Liver (tissue), 7 donors: ENCODE measurements at regions not wholly inside any gene's neighbourhood (a gene's known extent, or its start where the extent isn't known, plus 50 kb on each side); places are given as distances from the start of the nearest gene placed in this dataset.

Experiments
- DNase-seq: peaks from one replicate; pipeline ENCODE4 v3.0.0-alpha.2; 2017; ENCODE audit warnings: low spot score
- H3K27ac ChIP-seq, 2 donors: one replicate each; pipeline ENCODE4 v1.7.0; 2013; ENCODE audit warnings: inconsistent platforms in 2 of 2, low read length in 2 of 2, control low read depth in 1 of 2, low read depth in 1 of 2, mild to moderate bottlenecking in 1 of 2
- H3K27me3 ChIP-seq, 4 donors: one replicate each; pipeline versions ENCODE4 v1.6.1 to v1.7.0; 2013; ENCODE audit warnings: low read length in 3 of 4, inconsistent platforms in 1 of 4, mild to moderate bottlenecking in 1 of 4, moderate library complexity in 1 of 4; ENCODE audit not compliant: control insufficient read depth in 4 of 4, insufficient read depth in 4 of 4
- H3K36me3 ChIP-seq, 4 donors: one replicate each; pipeline versions ENCODE4 v1.6.1 to v1.7.0; 2013; ENCODE audit warnings: low read length in 3 of 4, mild to moderate bottlenecking in 3 of 4, low read depth in 1 of 4, moderate library complexity in 1 of 4; ENCODE audit not compliant: control insufficient read depth in 4 of 4, insufficient read depth in 3 of 4
- H3K4me1 ChIP-seq, 4 donors: one replicate each; pipeline versions ENCODE4 v1.6.1 to v1.7.0; 2013; ENCODE audit warnings: low read length in 3 of 4, mild to moderate bottlenecking in 3 of 4, moderate library complexity in 1 of 4; ENCODE audit not compliant: control insufficient read depth in 4 of 4, insufficient read depth in 4 of 4
- H3K4me3 ChIP-seq, 3 donors: one replicate each; pipeline versions ENCODE4 v1.6.1 to v1.7.0; 2013; ENCODE audit warnings: low read length in 3 of 3, control low read depth in 1 of 3, low read depth in 1 of 3, mild to moderate bottlenecking in 1 of 3
- H3K9ac ChIP-seq, 2 donors: one replicate each; pipeline ENCODE4 v1.7.0; 2013; ENCODE audit warnings: low read length in 2 of 2, mild to moderate bottlenecking in 2 of 2, moderate library complexity in 2 of 2, control low read depth in 1 of 2, low read depth in 1 of 2
- H3K9me3 ChIP-seq, 4 donors: one replicate each; pipeline versions ENCODE4 v1.6.1 to v1.7.0; 2013; ENCODE audit warnings: low read length in 3 of 4; ENCODE audit not compliant: control insufficient read depth in 4 of 4
- ATF3 ChIP-seq: IDR thresholded peaks from 2 replicates; pipeline ENCODE4 v1.6.1; 2016; ENCODE audit warnings: antibody characterized with exemption
- EGR1 ChIP-seq, 2 donors: IDR thresholded peaks; 2 replicates each; pipeline ENCODE4 v1.6.1; 2016 to 2018; ENCODE audit warnings: antibody characterized with exemption in 2 of 2, low read depth in 2 of 2
- FOXA1 ChIP-seq: IDR thresholded peaks from 2 replicates; pipeline ENCODE4 v1.6.1; 2016; ENCODE audit warnings: antibody characterized with exemption
- HNF4A ChIP-seq, 2 donors: conservative IDR thresholded peaks; 2 replicates each; pipeline ENCODE4 v1.6.1; 2016; ENCODE audit warnings: antibody characterized with exemption in 2 of 2, mild to moderate bottlenecking in 2 of 2
- HNF4G ChIP-seq: IDR thresholded peaks from 2 replicates; pipeline ENCODE4 v1.6.1; 2016; ENCODE audit warnings: antibody characterized with exemption
- MAX ChIP-seq: IDR thresholded peaks from 2 replicates; pipeline ENCODE4 v1.6.1; 2016; ENCODE audit warnings: antibody characterized with exemption
- NR2F2 ChIP-seq: IDR thresholded peaks from 2 replicates; pipeline ENCODE4 v1.6.1; 2016; ENCODE audit warnings: antibody characterized with exemption
- RXRA ChIP-seq, 2 donors: IDR thresholded peaks; 2 replicates each; pipeline ENCODE4 v1.6.1; 2017 to 2018; ENCODE audit warnings: antibody characterized with exemption in 2 of 2, mild to moderate bottlenecking in 1 of 2
- SP1 ChIP-seq: IDR thresholded peaks from 2 replicates; pipeline ENCODE4 v1.6.1; 2018; ENCODE audit warnings: antibody characterized with exemption, mild to moderate bottlenecking
- YY1 ChIP-seq: IDR thresholded peaks from 2 replicates; pipeline ENCODE4 v1.6.1; 2016; ENCODE audit warnings: antibody characterized with exemption, mild to moderate bottlenecking
- ZBTB33 ChIP-seq: IDR thresholded peaks from 2 replicates; pipeline ENCODE4 v1.6.1; 2016; ENCODE audit warnings: antibody characterized with exemption
- WGBS: extraction: QIAGEN DNeasy Blood & Tissue Kit; methylation state at CpG from one replicate; pipeline ENCODE4 v1.1.7; 2013; 5-methylcytosine and 5-hydroxymethylcytosine counted together
- TF ChIP-seq, protein P1 (sequence below): IDR thresholded peaks from 2 replicates; pipeline ENCODE4 v1.6.1; 2016; ENCODE audit warnings: antibody characterized with exemption, mild to moderate bottlenecking
- donor health status: healthy.
- donor health status: healthy.
- donor health status: healthy.
- donor health status: healthy.

DNA sequence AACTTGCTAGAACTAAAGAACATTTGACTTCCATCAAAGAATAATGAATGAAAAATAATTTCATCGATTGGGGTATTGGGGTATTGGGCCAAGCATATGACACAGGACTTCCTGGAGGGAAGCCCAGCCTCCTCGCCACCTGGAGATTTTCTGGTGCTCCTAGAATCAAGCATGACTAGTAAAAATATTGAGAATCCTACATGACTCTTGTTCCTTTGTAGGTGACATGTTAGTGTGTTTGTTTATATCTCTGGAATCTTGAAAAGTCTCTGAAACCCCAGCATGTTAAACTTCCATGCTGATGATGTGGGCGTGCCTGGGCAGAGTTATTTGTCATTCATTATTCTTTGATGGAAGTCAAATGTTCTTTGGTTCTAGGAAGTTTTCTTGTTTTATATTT is 90.1 kb upstream of the EPHB3 start:
- H3K36me3 ChIP-seq: no peaks in the 10 kb centered on the region
- no peak overlapping the region for H3K27ac ChIP-seq
- no peak overlapping the region for H3K9ac ChIP-seq
- H3K4me1 ChIP-seq: no peaks in the 10 kb centered on the region
- DNase-seq: no peak
- TF ChIP-seq FOXA1: no peak
- TF ChIP-seq HNF4A (conservative IDR thresholded peaks at IDR 0.05): no peak
- TF ChIP-seq, protein P1, sequence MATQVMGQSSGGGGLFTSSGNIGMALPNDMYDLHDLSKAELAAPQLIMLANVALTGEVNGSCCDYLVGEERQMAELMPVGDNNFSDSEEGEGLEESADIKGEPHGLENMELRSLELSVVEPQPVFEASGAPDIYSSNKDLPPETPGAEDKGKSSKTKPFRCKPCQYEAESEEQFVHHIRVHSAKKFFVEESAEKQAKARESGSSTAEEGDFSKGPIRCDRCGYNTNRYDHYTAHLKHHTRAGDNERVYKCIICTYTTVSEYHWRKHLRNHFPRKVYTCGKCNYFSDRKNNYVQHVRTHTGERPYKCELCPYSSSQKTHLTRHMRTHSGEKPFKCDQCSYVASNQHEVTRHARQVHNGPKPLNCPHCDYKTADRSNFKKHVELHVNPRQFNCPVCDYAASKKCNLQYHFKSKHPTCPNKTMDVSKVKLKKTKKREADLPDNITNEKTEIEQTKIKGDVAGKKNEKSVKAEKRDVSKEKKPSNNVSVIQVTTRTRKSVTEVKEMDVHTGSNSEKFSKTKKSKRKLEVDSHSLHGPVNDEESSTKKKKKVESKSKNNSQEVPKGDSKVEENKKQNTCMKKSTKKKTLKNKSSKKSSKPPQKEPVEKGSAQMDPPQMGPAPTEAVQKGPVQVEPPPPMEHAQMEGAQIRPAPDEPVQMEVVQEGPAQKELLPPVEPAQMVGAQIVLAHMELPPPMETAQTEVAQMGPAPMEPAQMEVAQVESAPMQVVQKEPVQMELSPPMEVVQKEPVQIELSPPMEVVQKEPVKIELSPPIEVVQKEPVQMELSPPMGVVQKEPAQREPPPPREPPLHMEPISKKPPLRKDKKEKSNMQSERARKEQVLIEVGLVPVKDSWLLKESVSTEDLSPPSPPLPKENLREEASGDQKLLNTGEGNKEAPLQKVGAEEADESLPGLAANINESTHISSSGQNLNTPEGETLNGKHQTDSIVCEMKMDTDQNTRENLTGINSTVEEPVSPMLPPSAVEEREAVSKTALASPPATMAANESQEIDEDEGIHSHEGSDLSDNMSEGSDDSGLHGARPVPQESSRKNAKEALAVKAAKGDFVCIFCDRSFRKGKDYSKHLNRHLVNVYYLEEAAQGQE: no peak
- TF ChIP-seq HNF4G: no peak
- TF ChIP-seq EGR1 (IDR thresholded peaks at IDR 0.05; ENCODE audit: low read depth in 2 of 2): no peak
- no peak for TF ChIP-seq ATF3
- TF ChIP-seq RXRA (IDR thresholded peaks at IDR 0.05): no peak
- TF ChIP-seq YY1: no peak
- H3K27me3 ChIP-seq: peaks cover 0 to 3% (median 1%) of the 10 kb centered on the region in 4 donors
- H3K4me3 ChIP-seq: no peak overlapping the region
- WGBS: 82% methylated on average over 3 of the region's 3 CpGs
- H3K9me3 ChIP-seq: no peaks in the 10 kb centered on the region

DNA sequence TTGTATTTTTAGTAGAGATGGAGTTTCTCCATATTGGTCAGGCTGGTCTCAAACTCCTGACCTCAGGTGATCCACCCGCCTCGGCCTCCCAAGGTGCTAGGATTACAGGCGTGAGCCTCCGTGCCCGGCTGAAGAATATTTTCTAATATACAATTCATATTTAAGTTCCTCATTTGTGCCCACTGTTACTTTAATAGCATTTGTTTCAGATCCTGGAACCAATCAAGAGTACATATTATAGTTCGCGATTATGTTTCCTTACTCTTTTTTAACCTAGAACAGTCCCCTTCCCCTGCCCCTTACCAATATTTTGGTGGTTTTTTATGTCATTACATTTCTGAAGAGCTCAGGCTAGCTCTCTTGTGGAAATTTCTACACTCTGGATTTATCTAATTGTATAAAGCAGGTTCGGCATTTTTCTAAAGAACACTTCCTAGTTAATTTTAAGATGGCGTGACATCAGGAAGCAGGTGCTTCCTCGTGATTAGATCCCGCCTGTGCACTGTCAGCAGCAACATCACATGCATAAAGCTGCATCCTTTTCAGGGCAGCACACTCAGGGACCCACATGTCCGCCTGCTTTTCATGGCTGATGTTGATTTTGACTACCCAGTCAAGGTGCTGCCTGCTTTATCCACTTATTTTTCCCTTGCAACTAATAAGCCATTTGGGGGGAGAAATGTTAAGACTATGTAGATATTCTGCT is 88.7 kb upstream of the EPHB3 start:
- Histone ChIP-seq H3K27me3 (peaks cover 0 to 3% (median 1%) of the 10 kb centered on the region in 4 donors), H3K9ac (no peak overlapping the region), H3K36me3 (no peaks in the 10 kb centered on the region), H3K4me3 (no peak overlapping the region), H3K27ac (no peak overlapping the region), H3K9me3 (no peaks in the 10 kb centered on the region), H3K4me1 (no peaks in the 10 kb centered on the region)
- DNase-seq: no peak
- no peak for TF ChIP-seq ATF3
- TF ChIP-seq YY1: peak; percentile 34
- no peak for TF ChIP-seq SP1
- TF ChIP-seq NR2F2: peak; percentile 34
- no peak for TF ChIP-seq ZBTB33
- peak; percentile 33 for TF ChIP-seq MAX
- WGBS: 72% methylated on average over 12 of the region's 12 CpGs
